ENCODE measurements at regions not wholly inside any gene's neighbourhood (a gene's known extent, or its start where the extent isn't known, plus 50 kb on each side); places are given as distances from the start of the nearest gene placed in this dataset.

DNA sequence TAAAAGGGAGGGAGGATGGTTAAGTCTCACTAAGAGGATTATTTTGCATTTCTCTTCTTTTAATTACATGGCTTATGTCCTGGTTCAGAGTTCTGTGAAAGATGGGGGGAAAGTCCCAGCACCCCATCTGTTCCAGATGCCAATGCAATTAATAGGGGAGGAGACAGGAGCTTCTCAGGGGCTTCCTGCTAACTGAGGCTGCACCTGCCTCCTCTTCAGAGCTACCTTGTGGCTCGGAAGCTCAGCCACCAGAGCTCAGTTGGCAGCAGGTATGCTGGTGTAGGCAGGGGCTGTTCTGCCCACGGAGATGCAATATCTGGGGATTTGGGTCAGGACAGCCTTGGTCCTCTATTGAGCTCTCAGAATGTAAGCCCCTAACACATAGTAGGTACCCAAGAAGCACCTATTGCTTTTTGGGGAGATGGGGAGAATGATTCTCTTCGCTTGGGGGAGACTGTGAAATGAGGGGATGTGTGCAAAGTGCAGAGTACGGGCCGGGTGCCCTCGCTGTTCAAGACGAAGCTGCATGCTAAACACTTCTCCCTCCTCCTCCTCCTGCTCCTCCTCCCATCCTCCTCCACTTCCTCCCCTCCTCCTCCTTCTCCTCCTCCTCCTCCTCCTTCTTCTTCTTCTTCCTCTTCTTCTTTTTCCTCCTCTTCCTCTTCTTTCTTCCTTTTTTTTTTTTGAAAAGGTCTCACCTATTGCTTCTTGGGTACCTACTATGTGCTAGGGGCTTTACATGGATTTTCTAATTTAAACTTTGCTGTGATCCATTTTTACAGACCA lies 279.0 kb downstream of the PTPRU start:
- Histone ChIP-seq H3K9me3 (no peaks in the 10 kb centered on the region), H3K27ac (no peak overlapping the region), H3K36me3 (no peaks in the 10 kb centered on the region), H3K27me3 (peaks cover 7% of the 10 kb centered on the region), H3K4me1 (ENCODE audit: control insufficient read depth in 1 of 2, insufficient read depth in 1 of 2, low read depth in 1 of 2, low read length in 1 of 2) (no peaks in the 10 kb centered on the region), H3K4me3 (ENCODE audit: low read depth in 1 of 2, low read length in 1 of 2) (no peak overlapping the region)
- TF ChIP-seq, protein P1, sequence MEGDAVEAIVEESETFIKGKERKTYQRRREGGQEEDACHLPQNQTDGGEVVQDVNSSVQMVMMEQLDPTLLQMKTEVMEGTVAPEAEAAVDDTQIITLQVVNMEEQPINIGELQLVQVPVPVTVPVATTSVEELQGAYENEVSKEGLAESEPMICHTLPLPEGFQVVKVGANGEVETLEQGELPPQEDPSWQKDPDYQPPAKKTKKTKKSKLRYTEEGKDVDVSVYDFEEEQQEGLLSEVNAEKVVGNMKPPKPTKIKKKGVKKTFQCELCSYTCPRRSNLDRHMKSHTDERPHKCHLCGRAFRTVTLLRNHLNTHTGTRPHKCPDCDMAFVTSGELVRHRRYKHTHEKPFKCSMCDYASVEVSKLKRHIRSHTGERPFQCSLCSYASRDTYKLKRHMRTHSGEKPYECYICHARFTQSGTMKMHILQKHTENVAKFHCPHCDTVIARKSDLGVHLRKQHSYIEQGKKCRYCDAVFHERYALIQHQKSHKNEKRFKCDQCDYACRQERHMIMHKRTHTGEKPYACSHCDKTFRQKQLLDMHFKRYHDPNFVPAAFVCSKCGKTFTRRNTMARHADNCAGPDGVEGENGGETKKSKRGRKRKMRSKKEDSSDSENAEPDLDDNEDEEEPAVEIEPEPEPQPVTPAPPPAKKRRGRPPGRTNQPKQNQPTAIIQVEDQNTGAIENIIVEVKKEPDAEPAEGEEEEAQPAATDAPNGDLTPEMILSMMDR (IDR thresholded peaks at IDR 0.05) = no peak

DNA sequence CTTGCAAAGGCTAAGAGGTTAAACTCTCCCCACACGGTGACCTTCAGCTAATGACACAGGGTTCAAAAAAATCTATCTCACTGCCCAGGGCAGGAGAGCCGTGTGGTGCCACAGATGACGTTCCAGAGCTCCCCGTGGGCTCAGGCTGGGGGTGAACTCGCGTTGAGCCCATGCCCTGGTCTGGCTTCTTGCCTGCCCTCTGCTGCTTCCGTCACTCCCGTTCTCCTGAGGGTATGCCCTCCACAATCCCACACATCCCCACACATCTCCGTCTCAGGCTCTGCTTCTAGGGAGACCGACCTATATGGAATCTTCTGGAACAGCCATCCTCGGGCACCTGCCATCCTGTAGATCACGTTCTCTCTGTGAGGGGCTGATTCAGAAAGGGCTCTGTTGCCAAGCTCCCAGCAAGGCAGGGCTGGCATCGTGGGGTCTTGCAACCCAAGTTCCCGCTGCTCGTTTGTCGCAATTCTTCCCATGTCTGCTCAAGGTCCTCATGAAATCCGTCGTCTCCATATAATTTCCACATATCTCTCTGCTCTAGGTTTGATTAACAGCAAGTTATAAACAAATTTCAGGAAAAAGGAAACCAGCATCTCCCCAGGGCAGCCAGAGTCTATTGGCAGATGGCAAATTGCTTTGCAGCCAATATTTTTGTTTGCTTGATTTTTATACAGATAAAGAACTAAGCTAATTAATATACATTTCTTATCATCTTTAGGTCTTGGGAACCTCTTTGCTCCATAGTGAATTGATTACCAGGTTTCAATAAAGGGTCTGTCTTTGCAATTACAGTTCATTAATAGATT lies 278.2 kb downstream of the PTPRU start:
- Histone ChIP-seq H3K4me3 (ENCODE audit: low read depth in 1 of 2, low read length in 1 of 2) (no peak overlapping the region), H3K36me3 (no peaks in the 10 kb centered on the region)
- TF ChIP-seq, protein P1 (IDR thresholded peaks at IDR 0.05) = no peak

DNA sequence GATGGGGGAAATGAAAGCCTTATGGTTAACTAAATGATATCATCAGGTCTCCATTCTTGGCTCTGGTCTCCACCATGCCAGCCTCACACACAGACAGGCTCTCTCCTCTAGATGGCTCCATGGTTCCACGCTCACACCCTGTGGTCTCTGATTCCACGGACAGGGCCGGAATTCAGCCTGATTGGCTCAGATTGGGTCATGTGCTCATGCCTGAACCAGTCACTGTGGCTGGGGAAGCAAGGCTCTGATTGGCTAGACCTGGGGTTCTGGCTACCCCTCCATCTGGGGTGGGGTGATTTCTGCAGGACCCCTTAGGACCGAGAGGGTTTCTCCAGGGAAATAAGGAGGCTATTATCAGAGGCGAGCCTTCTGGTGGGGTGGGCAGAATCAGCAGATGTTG lies 277.0 kb downstream of the PTPRU start:
- TF ChIP-seq, protein P1 (IDR thresholded peaks at IDR 0.05) = no peak
- H3K9me3 ChIP-seq = no peaks in the 10 kb centered on the region
- H3K27ac ChIP-seq = no peak overlapping the region

More for the DNA sequence above, 278.2 kb downstream of the PTPRU start:
- H3K4me1 ChIP-seq (ENCODE audit: control insufficient read depth in 1 of 2, insufficient read depth in 1 of 2, low read depth in 1 of 2, low read length in 1 of 2) = no peaks in the 10 kb centered on the region
- H3K27me3 ChIP-seq = peaks cover 12% of the 10 kb centered on the region
- no peaks in the 10 kb centered on the region for H3K9me3 ChIP-seq
- H3K27ac ChIP-seq = no peak overlapping the region

DNA sequence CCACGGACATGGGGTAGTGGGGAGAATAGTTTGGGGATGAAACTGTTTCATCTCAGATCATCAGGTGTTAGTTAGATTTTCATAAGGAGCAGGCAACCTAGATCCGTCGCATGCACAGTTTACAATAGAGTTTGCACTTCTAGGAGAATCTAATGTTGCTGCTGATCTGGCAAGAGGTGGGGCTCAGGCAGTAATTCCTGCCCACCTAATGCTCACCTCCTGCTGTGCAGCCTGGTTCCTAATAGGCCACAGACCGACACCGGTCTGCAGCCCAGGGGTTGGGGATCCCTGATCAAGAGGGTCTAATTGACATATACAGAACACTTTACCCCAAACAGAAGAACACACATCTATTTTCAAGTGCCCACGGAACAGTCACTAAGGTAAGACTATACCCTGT lies 275.1 kb downstream of the PTPRU start:
- H3K4me3 ChIP-seq (ENCODE audit: low read depth in 1 of 2, low read length in 1 of 2) = no peak overlapping the region
- no peaks in the 10 kb centered on the region for H3K36me3 ChIP-seq
- H3K27me3 ChIP-seq = peaks cover 26% of the 10 kb centered on the region
- H3K9me3 ChIP-seq = no peaks in the 10 kb centered on the region
- H3K4me1 ChIP-seq (ENCODE audit: control insufficient read depth in 1 of 2, insufficient read depth in 1 of 2, low read depth in 1 of 2, low read length in 1 of 2) = no peaks in the 10 kb centered on the region
- H3K27ac ChIP-seq = no peak overlapping the region
- TF ChIP-seq, protein P1 (IDR thresholded peaks at IDR 0.05) = no peak

More for the DNA sequence above, 277.0 kb downstream of the PTPRU start:
- no peaks in the 10 kb centered on the region for H3K4me1 ChIP-seq (ENCODE audit: control insufficient read depth in 1 of 2, insufficient read depth in 1 of 2, low read depth in 1 of 2, low read length in 1 of 2)
- no peak overlapping the region for H3K4me3 ChIP-seq (ENCODE audit: low read depth in 1 of 2, low read length in 1 of 2)
- no peaks in the 10 kb centered on the region for H3K36me3 ChIP-seq
- peaks cover 20% of the 10 kb centered on the region for H3K27me3 ChIP-seq

DNA sequence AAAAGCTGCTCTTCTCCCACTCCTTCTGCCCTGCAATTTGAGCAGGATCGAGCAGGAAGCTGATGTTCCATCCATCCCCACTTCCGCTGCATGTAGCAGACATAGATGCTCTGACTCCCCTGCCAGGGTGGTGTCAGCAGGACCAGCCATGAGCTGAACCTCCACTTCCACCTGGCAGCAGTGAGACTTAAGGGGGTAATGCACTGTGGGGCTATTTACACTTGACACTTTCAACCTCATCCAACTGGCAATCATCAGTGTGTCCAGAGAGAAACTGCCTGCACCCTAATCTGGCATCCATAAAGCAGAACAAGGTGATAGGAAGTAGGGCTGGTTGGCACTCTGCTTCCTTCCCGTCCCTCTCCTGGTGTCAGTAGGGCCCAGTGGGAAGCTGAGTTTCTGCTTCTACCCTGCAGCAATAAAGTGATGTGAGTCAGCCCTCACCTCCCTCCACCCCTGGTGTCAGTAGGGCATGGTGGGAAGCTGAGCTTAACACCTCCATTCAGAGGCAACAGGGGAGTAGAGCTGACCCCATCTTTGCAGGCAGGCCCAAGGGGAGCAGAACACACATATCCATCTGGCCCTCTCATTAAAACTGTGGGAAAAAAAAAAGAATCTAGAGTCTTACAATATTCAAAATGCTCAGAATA lies 272.3 kb downstream of the PTPRU start:
- TF ChIP-seq, protein P1 (IDR thresholded peaks at IDR 0.05) = no peak
- Histone ChIP-seq H3K4me3 (ENCODE audit: low read depth in 1 of 2, low read length in 1 of 2) (no peak overlapping the region), H3K4me1 (ENCODE audit: control insufficient read depth in 1 of 2, insufficient read depth in 1 of 2, low read depth in 1 of 2, low read length in 1 of 2) (no peaks in the 10 kb centered on the region), H3K9me3 (no peaks in the 10 kb centered on the region), H3K36me3 (no peaks in the 10 kb centered on the region), H3K27ac (no peak overlapping the region), H3K27me3 (peaks cover 26% of the 10 kb centered on the region)
